NCI-H1417 (cell line): ENCODE measurements at regions not wholly inside any gene's neighbourhood (a gene's known extent, or its start where the extent isn't known, plus 50 kb on each side); places are given as distances from the start of the nearest gene placed in this dataset.
"Not testable (repeated sequence)": the region's sequence is repeated elsewhere in the genome, so short reads cannot be mapped to it uniquely, and the experiment has no call there.

Experiments used
- DNase-seq, 3 experiments: peaks; one replicate each; lab custom pipeline; 2025; lab: John Stamatoyannopoulos, UW

- no peak for DNase-seq
Observed at GRCh38 chr20:12737497-12737896, 271.3 kb upstream of the SPTLC3 start.

GRCh38 chr20:12737900-12738299 lies 270.9 kb upstream of the SPTLC3 start:
- no peak for DNase-seq

GRCh38 chr20:12740647-12741046 lies 268.1 kb upstream of the SPTLC3 start:
- DNase-seq, result no peak

- no peak for DNase-seq
Observed at GRCh38 chr20:12744037-12744436, 264.7 kb upstream of the SPTLC3 start.

- DNase-seq, result no peak
Observed at GRCh38 chr20:12748359-12748994, 260.3 kb upstream of the SPTLC3 start.

- DNase-seq, result no peak
Observed at GRCh38 chr20:12750221-12750620, 258.6 kb upstream of the SPTLC3 start.

- DNase-seq, result not testable (repeated sequence)
Observed at GRCh38 chr20:12752900-12753693, 255.7 kb upstream of the SPTLC3 start.

- not testable (repeated sequence) for DNase-seq
Observed at GRCh38 chr20:12753742-12754141, 255.0 kb upstream of the SPTLC3 start.

GRCh38 chr20:12759493-12759892 lies 249.3 kb upstream of the SPTLC3 start:
- not testable (repeated sequence) for DNase-seq

GRCh38 chr20:12762725-12763124 lies 246.0 kb upstream of the SPTLC3 start:
- peak in 2 of 3 experiments; percentile 34 to 70 for DNase-seq

- no peak for DNase-seq
Observed at GRCh38 chr20:12763406-12763805, 245.4 kb upstream of the SPTLC3 start.

GRCh38 chr20:12764053-12764452 lies 244.7 kb upstream of the SPTLC3 start:
- no peak for DNase-seq

- DNase-seq, result no peak
Observed at GRCh38 chr20:12764851-12765250, 243.9 kb upstream of the SPTLC3 start.

GRCh38 chr20:12773936-12774335 lies 234.8 kb upstream of the SPTLC3 start:
- DNase-seq, result peak in 1 of 3 experiments; percentile 42

- no peak for DNase-seq
Observed at GRCh38 chr20:12775041-12775440, 233.7 kb upstream of the SPTLC3 start.

GRCh38 chr20:12777016-12777415 lies 231.8 kb upstream of the SPTLC3 start:
- no peak for DNase-seq

GRCh38 chr20:12786276-12786675 lies 222.5 kb upstream of the SPTLC3 start:
- no peak for DNase-seq

GRCh38 chr20:12788632-12789299 lies 220.0 kb upstream of the SPTLC3 start:
- DNase-seq, result no peak

- peak in 1 of 3 experiments; percentile 50 for DNase-seq
Observed at GRCh38 chr20:12790859-12791258, 217.9 kb upstream of the SPTLC3 start.

GRCh38 chr20:12798286-12798685 lies 210.5 kb upstream of the SPTLC3 start:
- DNase-seq, result no peak

- no peak for DNase-seq
Observed at GRCh38 chr20:12808006-12808567, 200.7 kb upstream of the SPTLC3 start.

- no peak for DNase-seq
Observed at GRCh38 chr20:12815231-12815768, 193.5 kb upstream of the SPTLC3 start.
